Stimulated activated naive CD8-positive, alpha-beta T cell treated with anti-CD3 and anti-CD28 coated beads, Interleukin-15, amount 100 ng/mL, for 72 hours (primary cell): ENCODE measurements at regions not wholly inside any gene's neighbourhood (a gene's known extent, or its start where the extent isn't known, plus 50 kb on each side); places are given as distances from the start of the nearest gene placed in this dataset.

Experiments used
- ATAC-seq: fragments of 150-1000 bp; cut with Tn5 transposase; 2 replicates; pipeline ENCODE4 v1.10.0; 2021; ENCODE audit warnings: mild to moderate bottlenecking, moderate library complexity
- DNase-seq, 2 donors: peaks; one replicate each; pipeline ENCODE4 v3.0.0; 2021 to 2022
- H3K27ac Mint-ChIP-seq, 2 donors: one replicate each; pipeline ENCODE4 v1.8.0; 2022; ENCODE audit warnings: mild to moderate bottlenecking in 2 of 2, mixed read lengths in 2 of 2, moderate library complexity in 2 of 2
- H3K27me3 Mint-ChIP-seq: one replicate; pipeline ENCODE4 v1.8.0; 2022; ENCODE audit warnings: mixed read lengths
- H3K4me1 Mint-ChIP-seq: one replicate; pipeline ENCODE4 v1.8.0; 2022; ENCODE audit warnings: mild to moderate bottlenecking, mixed read lengths
- H3K4me3 Mint-ChIP-seq, 2 donors: one replicate each; pipeline ENCODE4 v1.8.0; 2022; ENCODE audit warnings: mild to moderate bottlenecking in 2 of 2, mixed read lengths in 2 of 2, moderate library complexity in 1 of 2
- H3K9me3 Mint-ChIP-seq, 2 donors: one replicate each; pipeline ENCODE4 v1.8.0; 2022; ENCODE audit warnings: mixed read lengths in 2 of 2

DNA sequence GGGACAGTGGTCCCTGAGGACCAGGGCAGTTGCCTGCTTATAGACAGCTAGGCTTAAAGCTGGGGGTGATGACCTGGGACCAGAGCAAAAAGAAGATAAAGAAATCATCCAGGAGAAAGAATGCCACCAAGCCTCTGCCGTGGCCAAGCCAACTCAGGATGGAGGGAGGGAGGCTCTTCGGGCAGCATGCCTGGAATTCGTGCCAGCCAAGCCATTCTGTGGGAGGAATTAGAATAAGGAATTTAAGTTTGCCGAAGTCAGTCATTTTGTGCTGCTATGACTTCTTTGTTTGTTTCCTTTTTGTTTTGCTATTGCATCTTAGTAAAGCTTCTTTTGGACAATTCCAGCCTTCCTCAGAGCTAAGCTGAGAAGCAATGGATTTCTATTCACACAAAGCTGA, 124.1 kb downstream of the EN1 start:
- Mint-ChIP-seq H3K4me3 (no peak overlapping the region), H3K9me3 (peaks cover 6 to 8% of the 10 kb centered on the region in 2 donors), H3K4me1 (peaks cover 7% of the 10 kb centered on the region), H3K27me3 (peaks cover 29% of the 10 kb centered on the region), H3K27ac (no peak overlapping the region)
- DNase-seq (no peak), ATAC-seq (no peak)

DNA sequence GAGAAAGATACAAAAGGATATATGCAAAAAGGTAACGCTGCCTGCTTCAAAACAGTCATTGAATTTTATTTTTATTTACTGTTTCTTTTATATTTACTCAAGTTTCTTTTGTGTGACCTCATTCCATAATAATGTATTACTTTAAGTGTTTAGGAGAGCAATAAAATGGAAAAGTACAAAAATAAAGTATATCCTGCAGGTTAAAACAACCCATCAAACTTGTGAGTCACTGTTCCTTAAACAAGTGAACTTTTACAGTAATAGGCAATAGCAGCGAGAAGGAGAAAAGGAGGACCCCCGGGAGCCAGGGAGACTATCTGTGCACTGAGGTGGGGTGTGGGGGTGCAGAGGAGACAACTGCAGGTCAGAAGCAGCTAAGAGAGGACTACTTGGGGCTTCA, 124.5 kb downstream of the EN1 start:
- peaks cover 7% of the 10 kb centered on the region for H3K4me1 Mint-ChIP-seq
- H3K27ac Mint-ChIP-seq: peak overlapping the region in 1 of 2 donors; percentile 27
- no peak overlapping the region for H3K4me3 Mint-ChIP-seq
- DNase-seq: no peak
- no peak for ATAC-seq
- peaks cover 6 to 10% of the 10 kb centered on the region in 2 donors for H3K9me3 Mint-ChIP-seq
- H3K27me3 Mint-ChIP-seq: peaks cover 29% of the 10 kb centered on the region

DNA sequence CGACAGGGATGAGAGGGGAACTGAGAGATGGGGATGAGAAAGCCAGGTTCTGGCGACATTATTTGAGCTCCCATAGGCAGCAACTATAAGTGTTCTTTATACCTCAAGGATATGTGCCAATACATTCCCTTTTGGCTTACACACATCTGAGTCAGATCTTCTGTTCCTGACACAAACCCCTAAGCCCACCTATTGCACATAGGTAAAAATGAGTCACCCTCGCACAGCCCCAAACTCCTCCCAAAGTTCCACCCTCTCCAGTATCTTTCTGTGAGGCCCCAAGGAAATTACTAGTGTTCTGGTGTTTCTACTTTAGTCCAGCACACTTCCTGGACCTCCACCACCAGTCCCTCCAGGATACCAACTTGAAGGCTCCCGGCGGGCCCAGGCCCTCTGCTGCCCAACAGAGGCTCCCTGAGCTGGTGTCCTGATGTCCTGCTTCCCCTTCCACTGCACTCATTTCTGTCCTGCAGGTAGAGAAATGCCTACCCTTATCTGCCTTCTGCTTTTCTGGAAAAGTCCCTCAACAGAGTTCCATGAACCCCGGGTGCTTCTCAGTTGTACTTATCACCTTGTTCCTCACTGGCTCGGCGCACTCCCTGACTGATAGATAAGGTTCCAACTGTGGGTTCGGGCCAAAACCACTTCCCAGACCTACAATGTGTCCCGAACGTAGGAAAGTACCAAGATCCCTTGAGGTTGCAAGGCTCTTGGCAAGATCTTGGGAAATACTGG, 125.5 kb downstream of the EN1 start:
- peaks cover under 1 to 6% of the 10 kb centered on the region in 2 donors for H3K9me3 Mint-ChIP-seq
- no peak for DNase-seq

DNA sequence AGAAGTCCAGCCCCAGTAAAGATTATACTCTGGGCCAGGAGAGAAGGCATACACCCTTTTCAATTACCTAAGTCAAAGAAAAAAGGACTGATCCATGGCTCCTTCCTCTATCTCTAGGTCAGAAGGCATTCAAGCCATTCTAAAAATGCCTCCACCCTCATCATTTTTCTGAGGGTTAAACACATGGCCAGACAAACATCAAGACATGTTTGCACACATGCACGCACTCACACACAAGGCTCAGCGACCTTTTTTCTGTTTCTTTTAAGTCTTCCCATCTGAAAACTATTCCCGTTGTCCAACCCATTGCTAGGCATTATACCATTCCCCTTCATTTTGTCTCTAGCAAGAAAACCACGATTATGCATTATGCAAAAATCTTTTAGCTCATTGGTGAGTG, 126.6 kb downstream of the EN1 start:
- ATAC-seq: no peak
- peaks cover 0 to 6% of the 10 kb centered on the region in 2 donors for H3K9me3 Mint-ChIP-seq
- H3K4me3 Mint-ChIP-seq: no peak overlapping the region
- H3K27me3 Mint-ChIP-seq: peaks cover 20% of the 10 kb centered on the region
- no peak for DNase-seq
- H3K4me1 Mint-ChIP-seq: peaks cover 7% of the 10 kb centered on the region
- H3K27ac Mint-ChIP-seq: no peak overlapping the region

More for the DNA sequence above, 125.5 kb downstream of the EN1 start:
- no peak overlapping the region for H3K27ac Mint-ChIP-seq
- H3K27me3 Mint-ChIP-seq: peaks cover 21% of the 10 kb centered on the region
- ATAC-seq: no peak
- H3K4me1 Mint-ChIP-seq: peaks cover 7% of the 10 kb centered on the region
- H3K4me3 Mint-ChIP-seq: no peak overlapping the region

DNA sequence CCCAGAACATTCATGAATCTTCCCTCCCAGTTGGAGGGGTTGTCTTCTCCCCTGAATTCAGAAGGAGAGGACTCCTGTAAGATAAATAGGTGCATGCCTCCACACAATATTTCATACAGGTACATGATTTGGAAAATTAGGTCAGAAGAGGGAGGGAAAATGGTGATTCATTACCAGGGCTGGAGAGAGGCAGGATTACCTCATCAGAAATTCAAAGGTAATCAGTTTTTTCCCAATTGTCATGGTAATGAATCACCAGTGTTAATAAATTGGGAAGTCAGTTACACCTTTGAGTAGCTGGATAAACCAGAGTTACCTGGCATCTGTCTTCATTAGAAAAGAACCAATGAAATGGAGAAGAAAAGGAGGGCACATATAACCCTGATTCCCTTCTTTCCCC, 128.5 kb downstream of the EN1 start:
- Mint-ChIP-seq H3K4me1 (peaks cover 7% of the 10 kb centered on the region), H3K27ac (no peak overlapping the region), H3K4me3 (no peak overlapping the region), H3K27me3 (peaks cover 13% of the 10 kb centered on the region), H3K9me3 (peaks cover 0 to 6% of the 10 kb centered on the region in 2 donors)
- ATAC-seq (no peak), DNase-seq (no peak)

DNA sequence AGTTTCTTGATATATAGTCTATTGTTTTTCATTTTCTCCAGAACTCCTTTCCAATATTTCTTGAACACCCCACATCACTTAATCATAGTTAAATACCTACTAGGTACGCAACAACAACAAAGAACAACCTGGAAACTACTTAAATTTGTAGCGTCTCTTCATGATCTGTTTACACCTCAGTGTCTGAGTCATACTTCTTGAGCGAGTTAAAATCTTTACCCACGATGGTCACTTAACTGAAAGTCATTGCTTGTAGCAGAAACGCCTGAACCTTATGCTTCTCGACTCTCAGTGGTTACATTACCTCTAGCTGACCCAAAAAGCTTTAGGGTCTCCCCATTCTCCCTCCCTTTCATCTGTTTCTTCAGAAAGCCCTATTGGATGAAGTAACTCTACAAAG, 131.3 kb downstream of the EN1 start:
- no peak overlapping the region for H3K4me3 Mint-ChIP-seq
- H3K4me1 Mint-ChIP-seq: no peaks in the 10 kb centered on the region
- H3K27ac Mint-ChIP-seq: peak overlapping the region in 1 of 2 donors; percentile 9
- H3K9me3 Mint-ChIP-seq: peaks cover 0 to 11% of the 10 kb centered on the region in 2 donors
- ATAC-seq (no peak), DNase-seq (no peak)
- peaks cover 3% of the 10 kb centered on the region for H3K27me3 Mint-ChIP-seq

DNA sequence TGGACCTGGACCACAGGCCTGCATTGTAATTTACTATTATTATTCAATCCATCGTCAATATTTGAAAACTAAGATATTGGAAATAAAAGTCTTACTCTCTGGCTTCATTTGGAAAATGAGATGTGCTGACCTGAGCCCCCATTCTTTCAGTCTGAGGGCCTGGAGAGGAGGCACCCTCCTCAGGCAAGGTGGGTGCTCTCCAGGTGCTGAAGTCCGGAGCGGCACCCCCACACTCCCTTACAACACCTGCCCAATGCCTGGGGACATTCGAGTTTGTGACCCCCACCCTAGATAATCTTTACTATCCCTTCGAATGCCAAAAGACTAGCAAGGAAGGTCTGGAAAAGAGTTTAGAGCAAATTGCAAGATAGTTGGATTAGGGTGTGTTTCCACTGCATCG, 133.3 kb downstream of the EN1 start:
- H3K9me3 Mint-ChIP-seq: peaks cover 0 to 13% of the 10 kb centered on the region in 2 donors
- no peak for ATAC-seq
- no peak overlapping the region for H3K4me3 Mint-ChIP-seq
- no peak overlapping the region for H3K27ac Mint-ChIP-seq
- DNase-seq: no peak
- peaks cover 17% of the 10 kb centered on the region for H3K27me3 Mint-ChIP-seq
- no peaks in the 10 kb centered on the region for H3K4me1 Mint-ChIP-seq

DNA sequence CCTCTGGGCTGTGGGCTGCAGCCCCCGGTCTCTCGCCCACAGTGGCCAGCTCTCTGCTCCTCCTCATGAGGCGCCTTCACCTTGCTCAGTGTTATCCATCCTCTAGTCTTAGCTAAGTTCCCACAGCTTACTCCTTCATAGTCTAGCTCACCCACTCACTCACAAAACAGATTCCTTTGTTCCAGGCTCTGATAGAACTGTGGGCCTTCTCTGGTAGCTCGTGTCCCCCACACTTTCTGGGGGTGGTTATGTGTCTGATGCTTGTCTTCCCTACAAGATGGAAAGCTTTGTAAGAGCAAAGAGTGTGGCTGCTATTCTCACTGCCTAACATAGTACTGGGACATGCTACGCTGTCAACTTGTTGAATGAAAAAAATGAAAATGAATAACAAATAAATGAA, 135.8 kb downstream of the EN1 start:
- peaks cover 0 to 7% of the 10 kb centered on the region in 2 donors for H3K9me3 Mint-ChIP-seq
- no peaks in the 10 kb centered on the region for H3K4me1 Mint-ChIP-seq
- H3K4me3 Mint-ChIP-seq: no peak overlapping the region
- peaks cover 17% of the 10 kb centered on the region for H3K27me3 Mint-ChIP-seq
- ATAC-seq: no peak
- no peak for DNase-seq
- no peak overlapping the region for H3K27ac Mint-ChIP-seq

DNA sequence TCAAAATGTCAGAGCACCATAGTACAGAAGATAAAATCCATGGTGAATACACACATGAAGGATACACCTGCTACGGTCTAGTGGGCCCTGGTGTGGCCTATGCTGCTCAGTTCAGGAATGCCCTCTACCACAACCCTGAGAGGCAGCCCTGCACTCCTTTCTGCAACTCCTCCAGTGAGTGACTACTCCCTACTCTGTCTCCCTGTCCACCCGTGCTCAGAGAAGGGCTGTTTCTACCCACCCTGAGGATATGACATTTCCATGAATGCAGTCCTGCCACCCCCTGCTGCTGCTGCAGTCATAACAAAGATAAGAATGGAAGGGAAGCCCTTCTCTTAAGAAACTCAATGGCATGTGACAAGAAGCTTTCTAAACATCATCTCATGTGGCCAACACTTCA, 137.0 kb downstream of the EN1 start:
- H3K4me3 Mint-ChIP-seq: no peak overlapping the region
- DNase-seq (no peak), ATAC-seq (peak; percentile 31)
- H3K27me3 Mint-ChIP-seq: peaks cover 24% of the 10 kb centered on the region
- H3K27ac Mint-ChIP-seq: no peak overlapping the region
- peaks cover 0 to 7% of the 10 kb centered on the region in 2 donors for H3K9me3 Mint-ChIP-seq
- H3K4me1 Mint-ChIP-seq: no peaks in the 10 kb centered on the region

DNA sequence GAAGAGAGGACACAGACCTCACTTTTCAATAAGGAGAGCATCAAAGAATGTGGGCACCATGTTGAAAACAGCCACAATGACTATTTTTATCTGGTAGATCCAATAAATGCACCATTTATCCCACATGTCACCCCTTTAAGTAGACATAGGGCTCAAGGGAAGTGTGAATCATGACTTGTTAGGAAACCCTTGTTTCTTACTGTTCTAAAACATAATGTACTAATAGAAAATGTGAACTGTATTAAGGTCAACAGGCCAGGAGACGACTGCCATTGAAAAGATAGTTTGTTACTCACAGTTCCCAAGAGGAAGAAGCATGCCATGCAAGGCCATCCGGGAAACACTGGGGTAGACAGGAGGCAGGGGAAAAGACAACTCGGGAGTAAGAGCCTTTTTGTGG, 137.7 kb downstream of the EN1 start:
- H3K27ac Mint-ChIP-seq: no peak overlapping the region
- DNase-seq (no peak), ATAC-seq (no peak)
- H3K4me3 Mint-ChIP-seq: no peak overlapping the region
- peaks cover 0 to 7% of the 10 kb centered on the region in 2 donors for H3K9me3 Mint-ChIP-seq
- peaks cover 31% of the 10 kb centered on the region for H3K27me3 Mint-ChIP-seq
- no peaks in the 10 kb centered on the region for H3K4me1 Mint-ChIP-seq

DNA sequence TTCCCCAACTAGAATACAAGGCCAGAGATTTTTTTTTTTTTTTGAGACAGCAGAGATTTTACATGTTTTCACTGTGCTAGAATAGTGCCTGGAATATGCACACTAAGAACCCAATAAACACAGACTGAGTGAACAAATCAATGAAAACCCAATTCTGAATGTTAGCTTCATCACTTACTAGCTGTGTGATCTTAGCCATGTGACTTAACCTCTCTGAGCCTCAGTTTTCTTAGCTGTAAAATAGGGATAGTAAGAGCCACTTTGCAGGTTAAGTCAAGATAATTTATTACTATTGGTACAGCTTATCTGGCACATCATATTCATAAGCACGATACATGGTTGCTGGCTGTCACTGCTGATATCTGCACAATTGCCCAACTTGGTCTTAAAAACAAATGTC, 140.6 kb downstream of the EN1 start:
- H3K9me3 Mint-ChIP-seq: peaks cover 0 to 7% of the 10 kb centered on the region in 2 donors
- H3K27ac Mint-ChIP-seq: no peak overlapping the region
- H3K4me1 Mint-ChIP-seq: no peaks in the 10 kb centered on the region
- H3K27me3 Mint-ChIP-seq: peaks cover 31% of the 10 kb centered on the region
- no peak overlapping the region for H3K4me3 Mint-ChIP-seq
- ATAC-seq (no peak), DNase-seq (no peak)

DNA sequence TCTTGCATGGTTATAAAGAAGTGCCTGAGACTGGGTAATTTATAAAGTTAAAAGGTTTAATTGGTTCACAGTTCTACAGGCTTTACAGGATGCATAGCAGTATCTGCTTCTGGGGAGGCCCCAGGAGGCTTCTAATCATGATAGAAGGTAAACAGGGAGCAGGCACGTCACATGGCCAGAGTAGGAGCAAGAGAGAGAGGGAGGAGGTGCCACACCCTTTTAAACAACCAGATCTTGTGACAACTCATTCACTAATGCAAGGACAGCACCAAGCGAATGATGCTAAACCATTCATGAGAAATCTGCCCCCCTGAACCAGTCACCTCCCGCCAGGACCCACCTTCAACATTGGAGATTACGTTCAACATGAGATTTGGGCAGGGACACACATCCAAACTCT, 141.1 kb downstream of the EN1 start:
- Mint-ChIP-seq H3K4me3 (no peak overlapping the region), H3K9me3 (peaks cover 0 to 5% of the 10 kb centered on the region in 2 donors), H3K27ac (no peak overlapping the region), H3K27me3 (peaks cover 31% of the 10 kb centered on the region), H3K4me1 (no peaks in the 10 kb centered on the region)
- ATAC-seq (no peak), DNase-seq (no peak)

DNA sequence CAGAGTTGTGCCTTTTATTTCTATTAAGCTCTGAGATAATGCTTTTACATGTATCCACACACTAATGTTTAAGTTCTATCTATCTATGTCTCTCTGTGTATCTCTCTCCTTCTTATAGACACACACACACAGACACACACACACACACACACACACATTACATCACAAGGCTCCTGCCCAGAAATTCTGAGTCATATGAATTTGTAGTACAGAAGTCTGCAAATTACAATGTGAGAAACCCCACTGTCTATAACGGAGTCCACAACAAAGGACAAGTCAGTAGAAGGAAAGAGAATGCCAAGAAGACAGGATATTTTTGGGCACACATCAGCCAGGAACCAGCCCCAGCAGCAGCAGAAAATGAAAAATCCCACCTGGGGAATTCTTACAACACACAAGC, 142.4 kb downstream of the EN1 start:
- Mint-ChIP-seq H3K27me3 (peaks cover 18% of the 10 kb centered on the region), H3K4me3 (no peak overlapping the region), H3K4me1 (no peaks in the 10 kb centered on the region), H3K27ac (no peak overlapping the region), H3K9me3 (no peaks in the 10 kb centered on the region)
- no peak for ATAC-seq
- DNase-seq: no peak

DNA sequence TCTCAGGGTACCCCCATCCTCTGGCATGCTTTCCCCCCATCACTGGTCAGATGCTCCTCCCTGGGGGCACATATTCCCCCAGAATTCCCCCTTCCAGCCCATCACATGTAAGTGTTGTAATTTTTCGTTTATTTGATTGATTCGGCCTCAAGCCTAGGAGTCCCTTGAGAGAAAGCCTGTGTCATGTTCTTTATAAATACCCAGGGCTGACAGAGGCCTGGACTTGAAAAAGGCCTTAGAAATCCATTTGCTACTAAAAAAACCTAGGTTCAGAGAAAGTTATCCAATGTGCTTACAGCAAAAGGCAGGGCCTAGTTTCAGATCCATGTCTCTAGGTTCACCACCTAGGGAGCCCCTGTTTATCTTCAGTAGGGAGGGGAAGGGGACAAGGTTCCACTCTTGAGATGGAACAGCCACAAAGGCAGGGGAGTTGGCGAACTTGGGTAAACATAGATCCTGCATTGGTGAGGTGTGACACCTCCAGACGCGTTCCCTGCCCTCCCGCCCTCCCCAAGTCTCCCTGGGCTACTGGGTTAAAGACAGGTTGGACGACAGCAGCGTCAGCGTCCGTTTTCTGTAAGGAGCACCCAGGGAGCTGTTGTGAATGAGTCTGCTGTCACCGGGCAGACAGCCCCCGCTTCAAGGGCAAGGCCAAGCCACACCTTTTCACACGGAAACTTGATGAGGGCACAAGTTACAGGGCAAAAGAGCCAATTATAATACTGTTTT, 147.8 kb downstream of the EN1 start:
- H3K27ac Mint-ChIP-seq: no peak overlapping the region
- no peak for ATAC-seq
- no peaks in the 10 kb centered on the region for H3K4me1 Mint-ChIP-seq
- no peak overlapping the region for H3K4me3 Mint-ChIP-seq
- H3K27me3 Mint-ChIP-seq: no peaks in the 10 kb centered on the region
- peaks cover 9 to 13% of the 10 kb centered on the region in 2 donors for H3K9me3 Mint-ChIP-seq
- no peak for DNase-seq

DNA sequence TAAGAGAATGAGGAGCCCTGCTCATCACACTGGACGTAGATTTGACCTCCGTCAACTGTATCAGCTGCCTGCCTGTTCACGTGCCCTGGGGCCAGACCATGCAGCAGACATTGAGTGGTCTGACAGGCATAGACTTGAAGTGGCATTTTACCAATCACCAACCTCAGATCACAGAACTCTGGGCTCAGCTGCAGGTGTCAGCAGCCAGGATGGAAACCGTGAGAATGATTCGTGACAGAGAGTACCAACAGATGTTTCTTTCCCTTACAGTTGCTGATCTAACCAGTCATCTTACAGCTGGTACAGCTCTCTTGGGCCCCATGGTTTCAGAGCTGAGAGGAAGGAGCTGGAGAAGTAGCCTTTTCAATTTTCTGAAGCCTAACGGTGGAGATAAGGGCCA, 148.9 kb downstream of the EN1 start:
- no peaks in the 10 kb centered on the region for H3K4me1 Mint-ChIP-seq
- H3K9me3 Mint-ChIP-seq: peaks cover 10 to 14% of the 10 kb centered on the region in 2 donors
- no peak overlapping the region for H3K4me3 Mint-ChIP-seq
- DNase-seq: no peak
- no peak for ATAC-seq
- no peak overlapping the region for H3K27ac Mint-ChIP-seq
- no peaks in the 10 kb centered on the region for H3K27me3 Mint-ChIP-seq

DNA sequence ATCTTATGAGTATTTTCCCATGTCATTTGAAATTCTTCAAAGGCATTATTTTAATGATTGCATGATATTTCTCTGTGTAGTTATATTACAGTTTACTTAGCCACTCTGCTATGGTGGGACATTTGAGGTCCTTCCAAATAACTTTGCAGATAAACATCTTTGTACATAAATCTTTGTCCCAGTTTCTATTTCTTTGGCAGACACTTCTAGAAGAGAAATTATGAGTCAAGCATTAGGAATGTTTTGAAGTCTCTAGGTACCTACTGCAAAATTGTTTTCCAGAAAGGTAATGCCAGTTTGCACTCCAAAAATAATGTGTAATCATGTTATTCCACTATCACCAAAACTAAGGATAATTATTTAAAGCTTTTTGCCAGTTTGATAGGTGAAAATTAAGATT, 149.7 kb downstream of the EN1 start:
- DNase-seq: no peak
- H3K4me1 Mint-ChIP-seq: no peaks in the 10 kb centered on the region
- ATAC-seq: no peak

More for the DNA sequence above, 149.7 kb downstream of the EN1 start:
- Mint-ChIP-seq H3K9me3 (peaks cover 10 to 14% of the 10 kb centered on the region in 2 donors), H3K27me3 (peaks cover 3% of the 10 kb centered on the region), H3K27ac (no peak overlapping the region), H3K4me3 (no peak overlapping the region)
